ENCODE measurements at regions not wholly inside any gene's neighbourhood (a gene's known extent, or its start where the extent isn't known, plus 50 kb on each side); places are given as distances from the start of the nearest gene placed in this dataset.
A peak's percentile ranks its signal among the peaks of the same experiment; 100 is the strongest.

DNA sequence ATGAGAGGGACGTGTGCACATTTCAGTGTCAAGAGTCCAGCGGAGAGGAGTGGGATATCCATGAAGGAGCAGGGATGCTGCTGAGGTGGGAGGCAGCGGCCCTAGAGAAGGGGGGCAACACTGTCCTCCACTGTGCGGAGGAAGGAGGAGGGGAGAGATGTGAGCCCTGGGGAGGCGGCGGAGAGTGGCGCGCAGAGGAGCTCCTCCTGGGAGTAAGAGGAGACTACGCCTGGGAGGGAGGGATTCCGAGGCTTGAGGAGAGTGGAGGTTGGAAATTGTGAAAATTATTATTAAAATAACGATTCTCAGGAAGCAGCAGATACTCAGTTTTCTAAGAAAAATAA, 142.7 kb downstream of the CEP57L1 start:
- intact Hi-C loops (cut with DNase I), result no loop called here
- no peak for DNase-seq

DNA sequence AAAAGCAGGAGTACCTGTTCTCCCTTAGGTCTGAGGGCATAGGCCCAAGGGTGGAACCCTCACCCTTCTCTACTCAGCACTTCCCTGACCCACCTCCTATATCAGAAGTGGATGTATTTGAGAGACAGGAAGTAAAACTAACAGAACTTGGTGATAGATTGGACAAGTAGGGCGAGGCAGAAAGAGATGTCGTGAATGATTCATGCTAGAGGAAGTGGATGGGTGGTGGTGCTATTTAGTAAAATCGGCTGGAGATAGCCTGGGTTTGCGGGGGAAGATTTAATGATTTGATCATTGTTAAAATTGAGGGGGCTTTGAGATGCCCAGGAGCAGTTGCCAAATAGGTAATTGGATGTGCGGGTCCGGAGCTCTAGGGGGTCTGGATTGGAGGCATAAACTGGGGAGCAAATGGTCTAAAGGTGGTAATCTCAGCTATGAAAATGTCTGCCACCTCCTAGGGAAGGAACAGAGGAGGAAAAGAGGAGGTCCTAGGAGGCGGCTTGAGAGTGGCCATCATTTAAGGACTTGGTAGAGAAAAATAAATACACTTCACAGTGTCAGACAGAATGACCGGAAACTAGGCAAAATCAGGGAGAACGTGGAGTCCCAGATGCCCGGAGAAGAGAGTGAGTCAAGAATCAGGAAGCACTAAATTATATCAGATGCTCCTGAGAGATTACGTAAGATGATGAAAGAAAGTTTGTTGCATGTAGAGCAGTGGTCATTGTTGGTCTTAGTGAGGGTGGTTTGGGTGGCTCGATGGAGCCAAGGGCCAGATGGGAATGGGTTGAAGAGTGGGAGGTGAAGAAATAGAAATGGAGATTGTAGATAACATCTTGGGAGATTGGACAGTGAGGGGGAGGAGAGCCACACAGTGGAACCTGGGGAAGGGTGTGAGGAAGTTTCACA, 142.0 kb downstream of the CEP57L1 start:
- intact Hi-C loops (cut with DNase I), result no loop called here
- DNase-seq, result no peak

DNA sequence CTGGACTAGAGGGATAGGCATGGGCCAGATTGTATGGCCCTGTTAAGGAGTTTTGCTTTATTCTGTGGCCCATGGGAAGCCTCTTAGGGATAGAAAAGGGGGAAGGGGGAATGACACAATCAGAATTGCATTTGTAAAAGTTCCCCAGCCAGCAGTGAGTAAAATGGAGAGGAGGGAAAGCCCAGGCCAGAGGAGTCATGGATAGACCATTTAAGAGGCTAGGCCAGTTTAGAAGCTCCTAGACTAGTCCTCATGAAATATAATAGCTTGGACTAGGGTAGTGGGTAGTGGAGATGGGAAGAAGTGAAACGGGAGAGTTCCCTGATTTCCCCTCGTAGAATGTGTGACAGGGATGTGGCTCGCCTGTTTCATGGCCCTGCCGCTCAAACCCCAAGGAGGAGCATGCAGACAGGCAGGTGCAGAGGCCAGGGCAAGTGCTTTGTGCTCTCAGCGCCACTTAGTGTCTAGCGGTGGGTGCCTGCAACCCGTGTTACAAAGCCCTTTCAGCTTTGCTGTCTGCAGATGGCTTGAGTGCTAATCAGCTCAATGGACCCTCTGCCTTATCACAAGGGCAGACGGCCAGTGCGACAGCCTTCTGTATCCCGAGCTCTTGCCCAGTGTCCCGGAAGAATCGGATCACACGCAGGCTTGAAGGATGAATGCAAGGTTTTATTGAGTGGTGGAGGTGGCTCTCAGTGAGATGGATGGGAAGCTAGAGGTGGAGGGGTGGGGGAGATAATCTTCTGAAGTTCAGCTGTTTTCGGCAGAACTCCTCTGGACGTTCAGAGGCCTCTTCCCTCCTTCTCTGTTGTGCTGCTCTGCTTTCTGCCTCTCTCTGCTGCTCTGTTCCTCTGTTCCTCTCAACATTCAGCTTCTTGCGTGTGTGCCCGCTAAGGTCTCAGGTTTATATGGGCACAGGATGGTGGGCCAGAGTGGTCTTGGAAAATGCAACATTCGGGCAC, 141.1 kb downstream of the CEP57L1 start:
- intact Hi-C loops (cut with DNase I), result no loop called here
- peak; percentile 7 to 80 (median 50) for DNase-seq

DNA sequence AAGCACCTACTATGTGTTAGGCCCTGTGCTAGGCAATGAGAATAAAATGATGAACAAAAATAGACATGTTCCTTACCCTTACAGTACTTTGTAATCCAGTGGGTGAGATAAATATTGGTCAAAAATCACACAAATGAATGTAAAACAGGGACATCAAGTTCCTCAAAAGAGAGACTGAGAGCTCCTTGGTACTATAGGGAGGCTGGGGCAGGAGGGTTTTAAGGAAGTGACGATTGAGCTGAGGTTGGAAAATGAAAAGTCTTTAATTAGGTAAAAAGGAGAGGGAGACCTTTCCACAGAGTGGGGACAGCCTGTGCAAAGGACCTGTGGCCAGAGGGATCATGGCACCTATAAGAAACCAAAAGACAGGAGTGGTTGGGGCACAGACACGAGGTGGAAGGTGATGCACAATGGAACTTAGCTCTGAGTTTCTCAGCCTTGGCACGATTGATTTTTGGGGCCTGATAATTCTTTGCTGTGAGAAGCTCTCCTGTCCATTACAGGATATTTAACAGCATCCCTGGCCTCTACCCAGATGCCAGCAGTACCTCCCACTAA, 140.3 kb downstream of the CEP57L1 start:
- intact Hi-C loops (cut with DNase I), result no loop called here
- no peak for DNase-seq

DNA sequence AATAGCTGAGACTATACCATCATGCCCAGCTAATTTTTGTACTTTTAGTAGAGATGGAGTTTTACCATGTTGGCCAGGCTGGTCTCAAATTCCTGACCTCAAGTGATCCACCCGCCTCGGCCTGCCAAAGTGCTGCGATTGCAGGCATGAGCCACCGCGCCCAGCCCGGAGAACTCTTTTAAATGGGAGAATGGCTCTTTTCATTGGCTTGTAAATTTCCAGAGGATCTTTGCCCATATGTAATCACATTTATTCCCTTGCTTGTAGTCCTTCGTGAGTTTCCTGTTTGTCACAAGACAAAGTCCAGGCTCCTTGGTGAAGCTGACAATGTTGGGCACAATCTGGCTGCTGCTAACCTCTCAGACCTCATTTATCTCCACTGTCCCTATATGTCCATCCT, 135.1 kb downstream of the CEP57L1 start:
- DNase-seq, result no peak
- intact Hi-C loops (cut with DNase I), result no loop called here

DNA sequence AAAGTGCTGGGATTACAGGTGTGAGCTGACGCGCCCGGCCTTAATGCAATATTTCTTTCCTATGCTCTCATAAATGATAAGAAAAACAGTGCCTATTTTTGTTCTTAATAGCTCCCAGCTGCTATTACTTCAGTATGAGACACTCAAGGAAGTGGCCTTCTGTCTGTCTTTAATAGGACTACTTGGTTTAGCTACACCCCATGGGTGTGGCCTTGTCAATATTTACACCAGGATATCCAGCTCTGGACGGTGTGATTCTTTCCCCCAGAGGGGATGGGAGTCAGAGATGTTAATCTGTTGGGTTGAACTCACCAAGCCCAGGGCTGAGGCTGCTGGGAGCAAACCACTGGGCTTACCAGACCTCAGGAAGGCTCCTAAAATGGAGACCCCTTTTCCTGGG, 134.2 kb downstream of the CEP57L1 start:
- no peak for DNase-seq
- intact Hi-C loops (cut with DNase I), result no loop called here

DNA sequence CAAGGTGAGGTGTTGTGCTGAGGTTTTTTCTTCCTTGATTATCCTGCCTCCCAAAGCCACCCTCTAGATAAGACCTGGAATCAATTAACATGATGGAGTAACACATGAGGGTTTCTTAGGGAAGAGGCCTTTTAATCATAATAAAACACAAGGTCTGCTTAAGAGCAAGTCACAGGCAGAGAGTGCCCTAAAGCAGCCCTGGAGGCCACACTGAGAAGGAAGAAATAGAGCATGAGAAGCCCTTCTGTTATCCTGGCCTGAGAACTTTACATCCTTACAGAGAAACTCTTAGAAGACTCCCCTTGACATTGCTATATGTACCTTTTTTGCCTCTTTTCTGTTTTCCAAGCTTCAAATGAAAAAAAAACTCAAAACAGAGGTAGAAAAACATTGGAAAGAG, 132.3 kb downstream of the CEP57L1 start:
- no peak for DNase-seq
- intact Hi-C loops (cut with DNase I), result no loop called here

DNA sequence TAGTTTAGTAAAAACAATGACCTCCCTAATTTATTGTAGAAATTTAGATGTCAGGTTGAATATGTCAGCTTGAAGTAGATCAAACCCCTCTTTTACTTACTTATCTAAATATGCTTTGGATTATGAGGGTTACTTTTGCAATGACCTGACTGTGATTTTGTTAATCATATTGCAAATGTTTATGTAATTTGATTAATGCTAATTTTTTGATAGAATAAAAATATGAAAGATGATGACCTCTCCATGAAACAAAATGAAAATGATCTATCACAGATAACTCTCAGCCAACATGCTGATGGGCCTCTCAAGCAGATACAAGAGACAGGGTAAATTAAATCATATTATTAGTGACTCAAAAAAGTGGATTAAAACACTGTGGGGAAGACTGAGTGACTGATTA, 131.0 kb downstream of the CEP57L1 start:
- intact Hi-C loops (cut with DNase I), result no loop called here
- DNase-seq, result no peak

DNA sequence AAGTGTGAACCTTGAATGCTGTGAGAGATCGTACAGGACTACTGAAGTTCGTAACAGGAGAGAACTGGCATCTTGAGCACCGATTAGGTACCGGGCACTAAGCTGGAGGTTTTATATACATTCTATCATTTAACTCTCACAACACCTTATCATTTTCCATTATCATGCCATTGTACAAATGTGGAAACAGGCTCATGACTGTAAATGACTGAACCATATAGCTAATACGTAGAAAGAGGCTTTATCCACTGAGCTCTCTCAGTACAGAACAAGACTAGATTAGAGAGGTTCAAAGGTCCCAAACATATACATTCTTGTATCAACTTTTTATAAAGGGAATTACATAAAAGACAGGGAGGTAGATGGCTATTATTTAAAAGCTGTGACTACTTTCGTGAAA, 130.6 kb downstream of the CEP57L1 start:
- DNase-seq, result no peak
- intact Hi-C loops (cut with DNase I), result no loop called here

DNA sequence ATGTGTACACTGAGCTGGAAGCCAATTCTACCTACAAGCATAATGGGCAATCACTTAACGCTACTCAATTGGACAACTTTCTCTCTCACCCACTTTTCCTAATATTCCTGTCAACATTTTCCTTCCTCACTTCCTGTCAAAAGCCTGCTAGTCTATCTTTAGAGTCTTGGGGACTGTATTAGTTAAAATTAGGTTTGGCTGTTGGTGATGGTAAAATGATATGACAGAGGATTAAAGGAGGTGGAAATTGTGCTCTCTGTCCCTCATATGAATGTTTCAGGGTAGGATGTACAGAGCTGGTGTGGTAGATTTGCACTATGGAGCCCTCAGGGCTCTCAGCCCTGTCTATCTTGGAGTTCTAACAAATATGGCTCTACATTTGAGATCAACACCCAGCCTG, 129.7 kb downstream of the CEP57L1 start:
- no peak for DNase-seq
- intact Hi-C loops (cut with DNase I), result no loop called here

DNA sequence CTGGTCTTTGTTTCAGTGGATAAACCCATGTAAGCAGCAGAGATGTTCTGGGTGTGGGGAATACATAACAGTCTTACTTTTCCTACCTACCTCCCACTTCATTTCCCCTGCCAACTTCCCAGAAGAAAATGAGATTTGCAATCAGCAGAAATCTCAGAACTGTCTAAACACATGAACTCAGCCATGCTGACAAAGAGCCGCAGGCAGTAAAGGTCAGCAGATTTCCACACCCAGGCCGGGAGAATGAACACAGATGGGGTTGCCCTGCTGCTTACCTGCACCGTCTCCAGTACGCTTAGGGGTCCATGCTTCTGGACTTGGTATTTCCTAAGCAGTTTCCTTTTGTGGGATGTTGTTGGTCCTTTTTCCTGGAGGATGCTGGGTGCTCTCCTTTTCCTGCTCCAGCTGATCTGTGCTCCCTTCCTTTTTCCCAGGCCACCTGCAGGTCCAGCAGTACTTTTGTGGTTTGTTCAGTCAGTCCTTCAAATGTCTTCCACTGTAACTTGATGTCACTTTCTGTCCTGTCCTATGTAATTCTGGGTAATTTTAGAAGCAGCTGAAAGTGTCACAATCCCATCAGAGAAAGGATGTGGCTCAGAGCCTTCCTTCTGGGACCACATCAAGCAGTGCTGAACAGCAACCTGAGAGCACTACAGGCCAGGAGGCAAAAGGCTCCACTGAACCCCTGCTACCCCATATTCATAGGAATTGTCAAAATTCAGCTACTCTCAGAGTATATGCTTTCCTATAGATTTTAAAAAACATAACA, 129.0 kb downstream of the CEP57L1 start:
- intact Hi-C loops (cut with DNase I), result no loop called here
- no peak for DNase-seq

DNA sequence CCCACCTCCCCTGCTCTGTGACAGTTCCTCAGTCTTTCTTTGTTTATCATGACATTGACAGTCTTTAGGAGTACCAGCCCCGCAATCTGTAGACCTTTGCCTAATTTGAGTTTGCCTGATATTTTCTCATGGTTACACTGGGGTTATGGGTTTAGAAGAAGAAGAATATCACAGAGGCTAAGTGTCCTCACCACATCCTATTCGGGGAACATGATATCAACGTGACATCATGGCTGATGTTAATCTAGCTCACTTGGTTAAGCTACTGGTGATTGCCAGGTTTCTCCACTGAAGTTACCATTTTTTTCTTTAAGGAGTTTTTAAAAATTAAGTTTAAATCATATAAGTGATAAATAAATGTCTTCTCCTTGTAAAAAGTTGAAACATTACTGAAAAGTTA, 127.5 kb downstream of the CEP57L1 start:
- no peak for DNase-seq
- intact Hi-C loops (cut with DNase I), result no loop called here

DNA sequence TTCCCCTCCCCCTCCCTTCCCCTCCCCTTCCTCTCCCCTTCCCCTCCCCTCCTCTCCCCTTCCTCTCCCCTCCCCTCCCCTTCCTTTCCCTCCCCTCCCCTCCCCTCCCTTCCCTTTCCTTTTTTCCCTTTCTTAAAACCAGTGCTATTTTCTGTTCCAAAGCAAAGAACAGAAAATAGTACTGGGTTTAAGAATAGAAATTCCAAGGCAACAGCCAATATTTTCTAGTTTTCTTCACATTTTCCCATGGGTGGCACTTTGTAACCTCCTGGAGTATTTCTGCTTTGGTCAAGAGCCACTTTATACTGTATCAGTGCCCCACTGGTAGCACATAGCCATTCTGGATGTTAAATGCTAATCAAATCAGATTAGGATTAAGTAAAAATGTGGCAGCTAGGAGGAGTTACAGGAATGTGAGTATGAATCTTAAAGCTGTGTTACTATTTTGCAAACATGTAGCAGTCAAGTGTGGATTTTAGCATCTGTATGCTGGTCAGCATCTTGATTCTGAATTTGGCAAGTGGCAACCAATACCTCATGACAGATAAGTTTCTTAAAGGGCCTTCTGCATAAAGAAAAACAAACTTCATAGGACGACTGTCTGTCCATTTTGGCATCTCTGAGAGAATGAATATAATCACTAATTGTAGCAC, 126.4 kb downstream of the CEP57L1 start:
- intact Hi-C loops (cut with DNase I), result no loop called here
- no peak for DNase-seq

Data from head of caudate nucleus (tissue), 42 donors.